MM.1S (cell line): ENCODE measurements at regions not wholly inside any gene's neighbourhood (a gene's known extent, or its start where the extent isn't known, plus 50 kb on each side); places are given as distances from the start of the nearest gene placed in this dataset.

Experiments
- EZH2 ChIP-seq: fragments of 300-600 bp; sonication (generic); optimal IDR thresholded peaks from 2 replicates; pipeline ENCODE3; 2017; ENCODE audit warnings: low read depth, mild to moderate bottlenecking, antibody characterized with exemption, low read length, mixed read lengths
- TF ChIP-seq, protein P1 (sequence below): fragments of 300-600 bp; sonication (generic); IDR thresholded peaks from 2 replicates; pipeline ENCODE4 v1.5.1; 2016; ENCODE audit warnings: antibody characterized with exemption, low read length, mixed read lengths

- TF ChIP-seq, protein P1, sequence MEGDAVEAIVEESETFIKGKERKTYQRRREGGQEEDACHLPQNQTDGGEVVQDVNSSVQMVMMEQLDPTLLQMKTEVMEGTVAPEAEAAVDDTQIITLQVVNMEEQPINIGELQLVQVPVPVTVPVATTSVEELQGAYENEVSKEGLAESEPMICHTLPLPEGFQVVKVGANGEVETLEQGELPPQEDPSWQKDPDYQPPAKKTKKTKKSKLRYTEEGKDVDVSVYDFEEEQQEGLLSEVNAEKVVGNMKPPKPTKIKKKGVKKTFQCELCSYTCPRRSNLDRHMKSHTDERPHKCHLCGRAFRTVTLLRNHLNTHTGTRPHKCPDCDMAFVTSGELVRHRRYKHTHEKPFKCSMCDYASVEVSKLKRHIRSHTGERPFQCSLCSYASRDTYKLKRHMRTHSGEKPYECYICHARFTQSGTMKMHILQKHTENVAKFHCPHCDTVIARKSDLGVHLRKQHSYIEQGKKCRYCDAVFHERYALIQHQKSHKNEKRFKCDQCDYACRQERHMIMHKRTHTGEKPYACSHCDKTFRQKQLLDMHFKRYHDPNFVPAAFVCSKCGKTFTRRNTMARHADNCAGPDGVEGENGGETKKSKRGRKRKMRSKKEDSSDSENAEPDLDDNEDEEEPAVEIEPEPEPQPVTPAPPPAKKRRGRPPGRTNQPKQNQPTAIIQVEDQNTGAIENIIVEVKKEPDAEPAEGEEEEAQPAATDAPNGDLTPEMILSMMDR, result no peak
- TF ChIP-seq EZH2, result no peak
Observed at GRCh38 chr2:11950896-11951295, 204.5 kb downstream of the LPIN1 start.
